ENCODE measurements at regions not wholly inside any gene's neighbourhood (a gene's known extent, or its start where the extent isn't known, plus 50 kb on each side); places are given as distances from the start of the nearest gene placed in this dataset.

GRCh38 chr13:100812982-100813584 lies 138.5 kb upstream of the TMTC4 start:
- H3K56ac ChIP-seq (ENCODE audit: insufficient read length, low read depth, low read length): no peak overlapping the region
- no peak overlapping the region for H3K27ac ChIP-seq (ENCODE audit: insufficient read length, low read depth, low read length)
- no peak for DNase-seq
- no peak overlapping the region for H3K23ac ChIP-seq (ENCODE audit: insufficient read length, low read depth, low read length)
- no peak overlapping the region for H2BK12ac ChIP-seq (ENCODE audit: insufficient read length, low read depth, low read length)
- H3K18ac ChIP-seq (ENCODE audit: insufficient read length, low read depth, low read length): no peak overlapping the region
- TF ChIP-seq CTCF (conservative IDR thresholded peaks at IDR 0.05): no peak
- no peak overlapping the region for H2BK5ac ChIP-seq (ENCODE audit: insufficient read length, low read length)
- H3K27ac Mint-ChIP-seq: no peak overlapping the region; a peak in 1 of 7 replicates
- H3K9me3 ChIP-seq (ENCODE audit: control insufficient read depth, low read depth, low read length): no peaks in the 10 kb centered on the region
- no peak overlapping the region for H3T11ph ChIP-seq (ENCODE audit: low read length)
- H3K27me3 ChIP-seq (ENCODE audit: insufficient read depth, low read length): no peaks in the 10 kb centered on the region
- H4K91ac ChIP-seq (ENCODE audit: insufficient read length, low read depth, low read length): no peak overlapping the region
- H3K4me1 Mint-ChIP-seq: peaks cover 28 to 39% of the 10 kb centered on the region in 2 experiments
- no peaks in the 10 kb centered on the region for H3K79me2 ChIP-seq (ENCODE audit: insufficient read depth, low read length)
- WGBS (ENCODE audit: extremely low coverage, insufficient read length, low lambda C conversion rate): no CpG with 5 or more reads among the region's 2 CpGs
- H3K79me1 ChIP-seq (ENCODE audit: insufficient read depth, low read depth, low read length, poor library complexity, severe bottlenecking): no peaks in the 10 kb centered on the region
- peaks cover 0 to 7% (median 0%) of the 10 kb centered on the region in 3 experiments; a peak in 3 of 7 replicates for H3K36me3 Mint-ChIP-seq (ENCODE audit: insufficient read depth in 1 of 3, low read depth in 3 of 3)
- no peaks in the 10 kb centered on the region for H3K27me3 Mint-ChIP-seq (ENCODE audit: low read depth)
- no peak overlapping the region for H2BK20ac ChIP-seq (ENCODE audit: low read depth, low read length, poor library complexity, severe bottlenecking)
- no peak overlapping the region for H4K8ac ChIP-seq (replicated peaks; ENCODE audit: insufficient read length, low read depth, low read length)
- no peak overlapping the region for H2BK120ac ChIP-seq (ENCODE audit: low read depth, low read length, poor library complexity, severe bottlenecking)
- no peaks in the 10 kb centered on the region for H4K20me1 ChIP-seq (ENCODE audit: control insufficient read depth, insufficient read depth, insufficient read length)
- peaks cover 10% of the 10 kb centered on the region; the same call in 1 of the 2 replicates for H3K4me1 ChIP-seq (ENCODE audit: insufficient read depth, low read length)
- H2BK15ac ChIP-seq (ENCODE audit: low read depth, low read length): no peak overlapping the region
- H3K9ac ChIP-seq (ENCODE audit: extremely low read depth, insufficient read length, low read length): no peak overlapping the region
- no peak overlapping the region for H2AFZ ChIP-seq (ENCODE audit: low read length)
- no peak overlapping the region for H2AK5ac ChIP-seq (ENCODE audit: insufficient read length, low read length)
- no peak overlapping the region for H3K4me3 Mint-ChIP-seq
- peaks cover 4 to 9% of the 10 kb centered on the region in 2 experiments; a peak in 4 of 5 replicates for H3K9me3 Mint-ChIP-seq
- no peaks in the 10 kb centered on the region for H3K23me2 ChIP-seq (ENCODE audit: insufficient read length, low read depth, low read length, poor library complexity, severe bottlenecking)
- no peak overlapping the region for H3K4me2 ChIP-seq (ENCODE audit: insufficient read depth, insufficient read length, low read length)
- H3K4ac ChIP-seq (ENCODE audit: low read depth, low read length): no peak overlapping the region
- no peak overlapping the region for H3K14ac ChIP-seq (ENCODE audit: insufficient read depth, low read length)
- no peak overlapping the region for H4K5ac ChIP-seq (ENCODE audit: insufficient read length, low read depth, low read length)

All from H9 (cell line).